IMR-90 (cell line): ENCODE measurements at regions not wholly inside any gene's neighbourhood (a gene's known extent, or its start where the extent isn't known, plus 50 kb on each side); places are given as distances from the start of the nearest gene placed in this dataset.

Source experiments
- ATAC-seq: fragments of 200-7000 bp; cut with Tn5 transposase; 2 replicates; pipeline ENCODE4 v1.9.1; 2020; ENCODE audit warnings: low read depth, mild to moderate bottlenecking, moderate library complexity
- BruUV-seq: library from RNA; stranded (reverse); fragments of 400-500 nt; replicated peaks from 2 replicates; lab custom pipeline; 2021; lab: Mats Ljungman, UMichigan
- CTCF ChIA-PET: fragments of 300-600 bp; formaldehyde crosslinking; extraction: SDS; loops from one replicate; lab custom pipeline; 2021; ENCODE audit warnings: antibody characterized with exemption; lab: Yijun Ruan, JAX
- POLR2A ChIA-PET: fragments of 300-600 bp; sonication (Branson Sonifier 250); formaldehyde crosslinking; loops from one replicate; lab custom pipeline; 2022; ENCODE audit warnings: antibody characterized with exemption; ENCODE audit not compliant: unreplicated experiment; lab: Charles Lee
- DNase-seq: peaks from one replicate; pipeline ENCODE4 v3.0.0; 2013
- H2AFZ ChIP-seq: replicated peaks from 2 replicates; pipeline ENCODE3; 2013; ENCODE audit warnings: low read length, mild to moderate bottlenecking; ENCODE audit not compliant: poor library complexity
- H2AK5ac ChIP-seq: 2 replicates; pipeline ENCODE4 v1.6.1; 2013; ENCODE audit warnings: low read depth, low read length, inconsistent platforms
- H2AK9ac ChIP-seq: replicated peaks from 2 replicates; pipeline ENCODE3; 2013; ENCODE audit warnings: mild to moderate bottlenecking, low read depth, low read length, moderate library complexity; ENCODE audit not compliant: poor library complexity
- H2BK120ac ChIP-seq: 2 replicates; pipeline ENCODE4 v1.6.1; 2013; ENCODE audit warnings: low read depth, low read length, inconsistent platforms
- H2BK15ac ChIP-seq: 3 replicates; pipeline ENCODE4 v1.6.1; 2013; ENCODE audit warnings: low read depth, low read length, inconsistent platforms
- H2BK20ac ChIP-seq: 2 replicates; pipeline ENCODE4 v1.6.1; 2013; ENCODE audit warnings: low read depth, mild to moderate bottlenecking, inconsistent platforms, low read length, moderate library complexity
- H2BK5ac ChIP-seq: 2 replicates; pipeline ENCODE4 v1.6.1; 2013; ENCODE audit warnings: mild to moderate bottlenecking, low read depth, low read length, inconsistent platforms; ENCODE audit not compliant: poor library complexity, severe bottlenecking
- H3K14ac ChIP-seq: replicated peaks from 2 replicates; pipeline ENCODE4 v1.6.1; 2013; ENCODE audit warnings: low read depth, low read length, inconsistent platforms
- H3K18ac ChIP-seq: 2 replicates; pipeline ENCODE4 v1.6.1; 2013; ENCODE audit warnings: low read depth, low read length, control low read depth
- H3K23ac ChIP-seq: 2 replicates; pipeline ENCODE4 v1.6.1; 2013; ENCODE audit warnings: low read depth, low read length, inconsistent platforms
- H3K27ac ChIP-seq: 2 replicates; pipeline ENCODE4 v1.5.1; 2013; ENCODE audit warnings: mild to moderate bottlenecking, control low read depth, low read length; ENCODE audit not compliant: insufficient read depth
- H3K27me3 ChIP-seq: 2 replicates; pipeline ENCODE4 v1.6.1; 2013; ENCODE audit warnings: low read length; ENCODE audit not compliant: control insufficient read depth, insufficient read depth
- H3K36me3 ChIP-seq: 2 replicates; pipeline ENCODE4 v1.6.1; 2013; ENCODE audit warnings: low read length, mixed read lengths; ENCODE audit not compliant: control insufficient read depth, insufficient read depth
- H3K4ac ChIP-seq: 2 replicates; pipeline ENCODE4 v1.6.1; 2013; ENCODE audit warnings: low read depth, low read length, inconsistent platforms
- H3K4me1 ChIP-seq: 2 replicates; pipeline ENCODE4 v1.6.1; 2013; ENCODE audit warnings: low read length, mixed read lengths; ENCODE audit not compliant: control insufficient read depth, insufficient read depth
- H3K4me2 ChIP-seq: 2 replicates; pipeline ENCODE4 v1.6.1; 2013; ENCODE audit warnings: low read depth, mild to moderate bottlenecking, control low read depth, low read length, moderate library complexity
- H3K4me3 ChIP-seq: 2 replicates; pipeline ENCODE4 v1.5.1; 2013; ENCODE audit warnings: low read depth, mild to moderate bottlenecking, control low read depth, low read length, moderate library complexity; ENCODE audit not compliant: insufficient read depth
- H3K56ac ChIP-seq: 2 replicates; pipeline ENCODE4 v1.6.1; 2013; ENCODE audit warnings: low read length, inconsistent platforms; ENCODE audit not compliant: insufficient read depth; ENCODE audit errors: extremely low read depth
- H3K79me1 ChIP-seq, 2 experiments: 2 replicates each; pipeline ENCODE4 v1.6.1; 2013; ENCODE audit warnings: low read length in 2 of 2, inconsistent platforms in 1 of 2, low read depth in 1 of 2
- H3K9ac ChIP-seq: 2 replicates; pipeline ENCODE4 v1.6.1; 2013; ENCODE audit warnings: low read depth, low read length, control low read depth
- H3K9me1 ChIP-seq: 2 replicates; pipeline ENCODE4 v1.6.1; 2013; ENCODE audit warnings: low read length, inconsistent platforms; ENCODE audit not compliant: insufficient read depth
- H3K9me3 ChIP-seq: 2 replicates; pipeline ENCODE4 v1.6.1; 2013; ENCODE audit warnings: low read length; ENCODE audit not compliant: control insufficient read depth, insufficient read depth
- H4K20me1 ChIP-seq: 2 replicates; pipeline ENCODE4 v1.6.1; 2013; ENCODE audit warnings: low read length, inconsistent platforms; ENCODE audit not compliant: insufficient read depth
- H4K5ac ChIP-seq: 2 replicates; pipeline ENCODE4 v1.6.1; 2013; ENCODE audit warnings: mild to moderate bottlenecking, low read depth, low read length, control low read depth
- H4K8ac ChIP-seq, 2 experiments: 2 replicates each; pipeline ENCODE4 v1.6.1; 2013; ENCODE audit warnings: low read depth in 2 of 2, low read length in 2 of 2, control low read depth in 1 of 2, inconsistent platforms in 1 of 2
- H4K91ac ChIP-seq: 2 replicates; pipeline ENCODE4 v1.6.1; 2013; ENCODE audit warnings: low read depth, low read length, inconsistent platforms; ENCODE audit not compliant: insufficient read depth
- WGBS, 2 experiments: methylation state at CpG; one replicate each; pipeline versions ENCODE4 v1.1.5 to v1.1.7; 2013; ENCODE audit warnings: missing lambda C conversion rate in 2 of 2; ENCODE audit not compliant: insufficient read length in 1 of 2; ENCODE audit errors: extremely low coverage in 2 of 2; 5-methylcytosine and 5-hydroxymethylcytosine counted together
- dilution Hi-C: fragments of 300-500 bp; cut with HindIII; formaldehyde crosslinking; loops from one replicate; pipeline ENCODE4 v1.14.3; 2018; ENCODE audit warnings: low sequenced_read_pairs; ENCODE audit not compliant: unreplicated experiment
- in situ Hi-C: fragments of 300-500 bp; cut with MboI; formaldehyde crosslinking; loops from 3 replicates; pipeline ENCODE4 v1.14.3; 2019; ENCODE audit warnings: low sequenced_read_pairs, inconsistent platforms, mixed read lengths
- intact Hi-C: fragments of 100-400 bp; cut with micrococcal nuclease; formaldehyde crosslinking; loops from 2 replicates; pipeline ENCODE4 v1.10.0; 2022
- TF ChIP-seq, protein P1 (sequence below): conservative IDR thresholded peaks from 2 replicates; pipeline ENCODE4 v1.5.1; 2012; ENCODE audit warnings: mild to moderate bottlenecking, low read depth, low read length, improper control_type of control experiment

- Histone ChIP-seq H3K9ac (no peak overlapping the region), H2AK5ac (no peak overlapping the region), H3K18ac (no peak overlapping the region), H3K79me1 (no peaks in the 10 kb centered on the region), H4K8ac (no peak overlapping the region), H3K36me3 (no peaks in the 10 kb centered on the region), H2AK9ac (no peak overlapping the region), H2BK15ac (no peak overlapping the region), H3K4me1 (no peaks in the 10 kb centered on the region), H3K14ac (no peak overlapping the region), H3K9me1 (no peaks in the 10 kb centered on the region), H2BK5ac (no peak overlapping the region), H3K4ac (no peak overlapping the region), H4K91ac (no peak overlapping the region), H2BK20ac (no peak overlapping the region), H3K23ac (no peak overlapping the region), H3K27ac (no peak overlapping the region), H3K9me3 (no peaks in the 10 kb centered on the region), H2BK120ac (no peak overlapping the region), H4K5ac (no peak overlapping the region), H2AFZ (no peak overlapping the region), H3K27me3 (peaks cover 47% of the 10 kb centered on the region), H3K4me2 (no peak overlapping the region), H3K56ac (no peak overlapping the region), H3K4me3 (no peak overlapping the region), H4K20me1 (no peaks in the 10 kb centered on the region)
- WGBS, 2 experiments = no CpG with 5 or more reads among the region's 6 CpGs
- DNase-seq (no peak), ATAC-seq (no peak)
- BruUV-seq = no TSS peak
- ChIA-PET CTCF (no interaction called here), POLR2A (no interaction called here)
- TF ChIP-seq, protein P1, sequence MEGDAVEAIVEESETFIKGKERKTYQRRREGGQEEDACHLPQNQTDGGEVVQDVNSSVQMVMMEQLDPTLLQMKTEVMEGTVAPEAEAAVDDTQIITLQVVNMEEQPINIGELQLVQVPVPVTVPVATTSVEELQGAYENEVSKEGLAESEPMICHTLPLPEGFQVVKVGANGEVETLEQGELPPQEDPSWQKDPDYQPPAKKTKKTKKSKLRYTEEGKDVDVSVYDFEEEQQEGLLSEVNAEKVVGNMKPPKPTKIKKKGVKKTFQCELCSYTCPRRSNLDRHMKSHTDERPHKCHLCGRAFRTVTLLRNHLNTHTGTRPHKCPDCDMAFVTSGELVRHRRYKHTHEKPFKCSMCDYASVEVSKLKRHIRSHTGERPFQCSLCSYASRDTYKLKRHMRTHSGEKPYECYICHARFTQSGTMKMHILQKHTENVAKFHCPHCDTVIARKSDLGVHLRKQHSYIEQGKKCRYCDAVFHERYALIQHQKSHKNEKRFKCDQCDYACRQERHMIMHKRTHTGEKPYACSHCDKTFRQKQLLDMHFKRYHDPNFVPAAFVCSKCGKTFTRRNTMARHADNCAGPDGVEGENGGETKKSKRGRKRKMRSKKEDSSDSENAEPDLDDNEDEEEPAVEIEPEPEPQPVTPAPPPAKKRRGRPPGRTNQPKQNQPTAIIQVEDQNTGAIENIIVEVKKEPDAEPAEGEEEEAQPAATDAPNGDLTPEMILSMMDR = no peak
- in situ Hi-C loops = no loop called here
- dilution Hi-C loops = no loop called here
- intact Hi-C loops = no loop called here
These were observed 151.1 kb upstream of the HES1 start for GRCh38 chr3:193984876-193985275.
